ENCODE measurements at regions not wholly inside any gene's neighbourhood (a gene's known extent, or its start where the extent isn't known, plus 50 kb on each side); places are given as distances from the start of the nearest gene placed in this dataset.

- TF ChIP-seq POLR2A (IDR thresholded peaks at IDR 0.05) (no peak), CTCF (IDR thresholded peaks at IDR 0.05) (no peak)
These were observed 143.5 kb upstream of the MRPS30 start for GRCh38 chr5:44665101-44665701.
